SK-N-SH (cell line): ENCODE measurements at regions not wholly inside any gene's neighbourhood (a gene's known extent, or its start where the extent isn't known, plus 50 kb on each side); places are given as distances from the start of the nearest gene placed in this dataset.

Experiments used
- EP300 ChIP-seq, 2 experiments: IDR thresholded peaks; 2 replicates each; pipeline versions ENCODE4 v1.4.0 to v1.6.1; 2012; ENCODE audit warnings: borderline replicate concordance in 1 of 2, low read depth in 1 of 2, low read length in 1 of 2
- RFX5 ChIP-seq: IDR thresholded peaks from 2 replicates; pipeline ENCODE4 v1.6.1; 2012; ENCODE audit warnings: mild to moderate bottlenecking, improper control_type of control experiment, low read length
- SIN3A ChIP-seq: IDR thresholded peaks from 2 replicates; pipeline ENCODE4 v1.6.1; 2012; ENCODE audit warnings: low read depth, mild to moderate bottlenecking, low read length, moderate library complexity, borderline replicate concordance
- TF ChIP-seq, protein P1 (sequence below): fragments of 200-600 bp; sonication (generic); IDR thresholded peaks from 2 replicates; pipeline ENCODE4 v1.6.1; 2017; ENCODE audit warnings: antibody characterized with exemption, mild to moderate bottlenecking, moderate library complexity

DNA sequence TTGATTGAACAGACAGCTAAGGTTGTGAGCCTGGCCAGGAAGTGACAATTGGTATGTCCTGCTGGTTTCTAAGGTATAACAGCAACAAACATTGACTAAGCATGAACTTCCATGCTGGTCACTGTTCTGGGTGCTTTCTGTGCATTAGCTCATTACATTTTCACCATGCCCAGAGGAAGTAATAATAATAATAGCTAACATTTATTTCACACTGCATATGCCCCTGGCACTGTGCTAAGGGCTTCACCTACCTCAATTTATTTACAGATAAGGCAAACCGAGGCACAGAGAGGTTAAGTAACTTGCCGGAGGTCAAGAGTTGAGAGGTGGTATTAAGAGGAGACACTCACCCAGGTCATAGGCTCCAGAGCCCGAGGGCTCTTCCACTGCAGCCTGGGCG lies 113.6 kb downstream of the PDCL3 start:
- TF ChIP-seq, protein P1, sequence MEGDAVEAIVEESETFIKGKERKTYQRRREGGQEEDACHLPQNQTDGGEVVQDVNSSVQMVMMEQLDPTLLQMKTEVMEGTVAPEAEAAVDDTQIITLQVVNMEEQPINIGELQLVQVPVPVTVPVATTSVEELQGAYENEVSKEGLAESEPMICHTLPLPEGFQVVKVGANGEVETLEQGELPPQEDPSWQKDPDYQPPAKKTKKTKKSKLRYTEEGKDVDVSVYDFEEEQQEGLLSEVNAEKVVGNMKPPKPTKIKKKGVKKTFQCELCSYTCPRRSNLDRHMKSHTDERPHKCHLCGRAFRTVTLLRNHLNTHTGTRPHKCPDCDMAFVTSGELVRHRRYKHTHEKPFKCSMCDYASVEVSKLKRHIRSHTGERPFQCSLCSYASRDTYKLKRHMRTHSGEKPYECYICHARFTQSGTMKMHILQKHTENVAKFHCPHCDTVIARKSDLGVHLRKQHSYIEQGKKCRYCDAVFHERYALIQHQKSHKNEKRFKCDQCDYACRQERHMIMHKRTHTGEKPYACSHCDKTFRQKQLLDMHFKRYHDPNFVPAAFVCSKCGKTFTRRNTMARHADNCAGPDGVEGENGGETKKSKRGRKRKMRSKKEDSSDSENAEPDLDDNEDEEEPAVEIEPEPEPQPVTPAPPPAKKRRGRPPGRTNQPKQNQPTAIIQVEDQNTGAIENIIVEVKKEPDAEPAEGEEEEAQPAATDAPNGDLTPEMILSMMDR: no peak
- TF ChIP-seq SIN3A (no peak), EP300 (IDR thresholded peaks at IDR 0.05; ENCODE audit: borderline replicate concordance in 1 of 2, low read depth in 1 of 2, low read length in 1 of 2) (no peak), RFX5 (no peak)
